ENCODE measurements at regions not wholly inside any gene's neighbourhood (a gene's known extent, or its start where the extent isn't known, plus 50 kb on each side); places are given as distances from the start of the nearest gene placed in this dataset.

DNA sequence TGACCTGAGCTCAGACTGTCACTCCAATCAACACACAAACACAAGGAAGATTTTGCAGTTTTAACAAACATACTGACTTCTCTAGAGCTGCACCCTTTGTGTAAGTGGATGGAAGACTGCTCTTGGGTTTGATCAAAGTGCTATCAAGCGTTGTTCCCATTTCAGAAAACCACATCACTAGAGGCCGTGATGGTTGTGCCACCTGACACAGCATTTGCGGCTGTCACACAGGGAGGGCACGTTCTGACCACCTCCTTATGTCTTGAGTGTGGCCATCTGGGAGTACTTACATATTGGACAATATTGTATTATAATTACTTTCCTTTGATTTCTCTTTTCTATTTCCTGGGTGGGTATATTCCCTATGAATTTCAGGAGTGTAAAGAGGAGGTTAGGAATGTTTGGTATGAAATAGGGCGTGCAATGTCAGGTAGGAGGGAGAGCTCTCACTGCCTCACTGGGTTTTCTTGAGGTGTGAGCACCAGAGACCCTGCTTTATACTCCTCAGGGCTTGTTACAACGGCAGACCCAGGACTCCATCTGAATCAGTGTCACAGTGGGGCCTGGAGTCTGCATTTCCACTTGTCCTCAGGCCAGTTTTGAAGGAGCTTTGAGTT lies 74.3 kb downstream of the SYNE3 start:
- no peak for DNase-seq

DNA sequence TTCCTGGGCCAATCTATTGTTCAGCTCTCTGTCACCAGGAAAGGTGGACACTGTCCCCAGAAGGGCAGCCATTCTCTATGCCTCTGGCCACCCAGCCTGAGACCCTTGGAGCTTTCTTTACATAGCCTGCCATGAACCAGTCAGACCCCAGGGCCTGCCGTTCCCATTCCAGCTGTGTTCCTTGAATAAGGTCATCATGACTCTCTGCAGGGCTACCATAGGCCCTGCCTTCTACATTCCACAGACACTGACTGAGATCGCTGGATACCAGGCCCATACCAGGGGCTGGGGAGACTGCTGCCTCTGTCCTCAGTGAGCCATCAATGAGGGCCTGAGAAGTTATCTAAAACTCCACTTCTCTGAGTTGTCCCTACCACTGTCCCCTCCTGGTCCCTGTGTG lies 75.5 kb downstream of the SYNE3 start:
- DNase-seq = no peak

DNA sequence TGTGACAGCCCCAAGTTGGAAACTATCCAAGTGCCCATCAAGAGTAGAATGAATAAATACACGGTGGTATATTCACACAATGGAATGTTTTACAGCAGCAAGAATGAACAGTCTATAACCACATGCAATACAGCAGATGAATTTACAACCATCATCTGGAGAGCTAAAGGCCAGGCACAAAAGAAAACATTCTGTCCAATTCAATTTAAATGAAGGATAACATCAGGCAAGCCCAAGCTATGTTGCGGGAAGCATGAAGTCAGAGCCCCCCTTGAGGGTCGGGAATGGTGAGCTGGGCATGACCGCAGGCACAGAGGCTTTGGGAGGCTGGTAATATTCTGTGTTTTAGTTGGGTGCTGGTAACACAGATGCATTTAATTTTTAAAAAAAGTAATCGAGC lies 76.0 kb downstream of the SYNE3 start:
- DNase-seq = no peak

DNA sequence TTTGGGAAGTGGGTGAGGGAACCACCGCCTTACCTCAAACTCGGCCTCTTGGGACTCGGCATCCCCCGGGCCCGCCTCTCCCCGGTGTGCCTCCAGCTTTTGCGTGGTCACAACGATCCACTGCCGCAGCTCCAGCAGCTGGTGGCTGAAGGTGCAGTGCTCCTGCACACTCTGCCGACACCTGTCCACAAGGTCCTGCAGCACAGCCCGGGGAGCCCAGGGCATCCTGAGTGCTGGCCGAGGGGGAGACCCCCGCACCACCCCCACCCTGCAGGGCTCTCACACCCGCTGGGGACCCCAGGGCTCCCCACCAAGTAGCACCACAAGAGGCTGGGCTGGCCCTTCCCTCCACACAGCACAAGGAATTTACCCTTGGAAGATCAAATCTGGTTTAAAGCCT lies 76.6 kb downstream of the SYNE3 start:
- no peak for DNase-seq

DNA sequence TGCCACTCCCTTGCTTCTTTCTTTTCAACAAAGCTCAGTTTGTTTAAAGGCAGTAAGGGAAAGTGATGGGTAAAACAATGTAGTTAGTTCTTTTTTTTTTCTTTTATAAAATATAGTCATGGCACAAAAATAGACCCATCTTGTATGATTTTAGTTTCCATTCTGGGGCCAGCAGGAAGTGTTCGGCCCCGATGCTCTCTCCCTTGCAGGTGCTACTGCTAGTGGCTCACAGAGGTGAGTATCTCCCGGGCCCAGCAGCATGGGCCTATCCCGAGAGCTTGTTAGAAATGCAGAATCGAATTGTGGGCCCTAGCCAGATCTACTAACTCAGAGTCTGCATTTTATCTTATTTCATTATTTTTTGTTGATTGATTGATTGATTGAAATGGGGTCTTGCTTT lies 78.7 kb downstream of the SYNE3 start:
- DNase-seq = no peak

DNA sequence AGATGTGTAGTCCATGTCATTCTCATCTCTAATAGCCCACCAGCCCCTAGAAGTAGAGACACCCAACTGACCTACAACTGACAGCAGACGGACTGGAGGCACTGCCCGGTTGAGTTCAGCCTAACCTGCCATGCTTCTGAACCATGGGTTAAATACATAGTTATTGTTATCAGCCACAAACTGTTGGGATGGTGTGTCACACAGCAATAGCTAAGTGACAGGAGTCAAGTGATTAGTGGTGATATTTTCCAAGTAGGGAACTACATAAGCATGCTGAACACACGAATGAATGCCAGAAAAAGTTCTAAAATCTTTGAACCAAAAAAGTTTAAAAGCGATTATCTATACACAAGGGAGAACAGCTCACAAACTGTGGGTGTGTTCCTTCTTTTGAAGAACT lies 80.1 kb downstream of the SYNE3 start:
- no peak for DNase-seq

DNA sequence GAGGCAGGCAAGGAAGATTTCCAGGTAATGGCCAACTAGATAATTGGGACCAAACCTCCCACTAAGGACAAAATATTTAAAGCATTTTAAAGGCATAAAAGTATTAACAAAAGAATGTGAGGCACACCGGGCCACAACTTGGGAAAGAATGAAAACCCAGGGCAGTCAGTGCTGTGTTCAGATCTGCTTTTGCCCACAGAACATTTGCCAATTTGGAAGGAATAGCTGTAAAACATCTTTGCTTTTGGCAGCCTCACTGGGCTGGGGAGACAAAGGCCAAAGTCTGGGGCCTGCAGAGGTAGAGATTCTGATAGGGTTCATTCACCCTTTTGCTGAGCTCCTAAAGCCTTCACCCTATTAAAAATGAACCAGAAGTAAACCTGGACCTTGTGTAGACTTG lies 82.3 kb downstream of the SYNE3 start:
- no peak for DNase-seq

DNA sequence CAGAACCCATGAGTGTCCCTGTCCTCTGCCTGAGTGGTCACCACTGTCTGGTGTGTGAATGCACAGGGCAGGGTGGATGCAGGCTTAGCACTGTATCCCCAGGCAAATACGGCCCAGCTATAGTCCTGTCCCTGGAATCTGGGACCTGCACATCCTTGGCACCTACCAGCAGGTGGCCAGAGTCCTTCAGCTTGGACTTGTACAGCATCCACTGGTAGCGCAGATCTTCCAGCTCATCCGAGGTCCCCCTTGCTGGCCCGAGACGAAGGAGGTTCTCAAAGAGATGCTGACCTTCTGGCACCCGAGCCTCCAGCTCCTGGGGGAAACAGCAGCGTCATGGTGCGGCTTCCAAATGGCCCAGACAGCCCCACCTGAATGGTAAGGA lies 83.4 kb downstream of the SYNE3 start:
- DNase-seq = no peak

DNA sequence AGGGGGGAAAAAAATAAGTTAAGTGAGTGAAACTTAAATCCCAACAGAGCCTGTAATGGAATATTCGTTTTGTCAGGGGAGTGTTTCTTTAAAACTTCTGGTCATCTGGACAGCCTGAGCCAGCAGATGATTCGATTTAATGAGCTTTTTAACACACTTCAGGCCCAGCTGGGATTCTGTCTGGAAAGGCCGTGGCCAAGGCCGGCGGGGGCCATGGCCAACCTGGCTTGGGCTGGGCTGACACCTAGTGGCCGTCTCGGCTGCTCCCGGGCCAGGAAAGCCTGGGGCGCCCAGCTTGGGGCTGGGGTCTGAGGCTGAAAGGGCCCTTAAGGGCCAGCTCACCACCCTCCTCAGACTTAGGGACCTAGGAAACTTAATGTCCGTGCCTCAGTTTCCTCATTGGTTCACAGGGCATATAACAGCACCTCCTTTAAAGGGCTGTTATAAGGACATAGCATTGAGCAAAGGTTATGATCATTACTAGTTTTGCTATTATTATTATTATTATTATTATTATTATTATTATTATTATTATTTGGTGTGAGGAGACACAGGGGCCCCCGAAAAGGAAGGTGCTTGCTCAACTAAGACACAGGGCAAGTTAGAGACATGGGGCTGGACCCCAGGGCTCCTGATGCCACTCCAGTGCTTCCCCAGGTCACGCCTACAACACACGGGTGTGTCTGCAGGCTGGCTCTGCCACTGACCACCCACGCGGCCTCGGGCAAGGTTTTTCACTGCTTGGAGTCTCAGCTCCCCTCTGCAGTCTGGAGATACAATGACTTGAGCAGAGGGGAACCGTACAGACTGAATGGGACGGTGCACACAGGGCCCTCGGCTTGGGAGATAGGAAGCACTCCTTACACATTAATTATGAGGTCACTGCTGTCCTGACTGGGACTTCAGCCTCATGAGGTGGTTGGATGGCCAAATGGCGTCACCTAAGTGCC lies 84.0 kb downstream of the SYNE3 start:
- DNase-seq = no peak

DNA sequence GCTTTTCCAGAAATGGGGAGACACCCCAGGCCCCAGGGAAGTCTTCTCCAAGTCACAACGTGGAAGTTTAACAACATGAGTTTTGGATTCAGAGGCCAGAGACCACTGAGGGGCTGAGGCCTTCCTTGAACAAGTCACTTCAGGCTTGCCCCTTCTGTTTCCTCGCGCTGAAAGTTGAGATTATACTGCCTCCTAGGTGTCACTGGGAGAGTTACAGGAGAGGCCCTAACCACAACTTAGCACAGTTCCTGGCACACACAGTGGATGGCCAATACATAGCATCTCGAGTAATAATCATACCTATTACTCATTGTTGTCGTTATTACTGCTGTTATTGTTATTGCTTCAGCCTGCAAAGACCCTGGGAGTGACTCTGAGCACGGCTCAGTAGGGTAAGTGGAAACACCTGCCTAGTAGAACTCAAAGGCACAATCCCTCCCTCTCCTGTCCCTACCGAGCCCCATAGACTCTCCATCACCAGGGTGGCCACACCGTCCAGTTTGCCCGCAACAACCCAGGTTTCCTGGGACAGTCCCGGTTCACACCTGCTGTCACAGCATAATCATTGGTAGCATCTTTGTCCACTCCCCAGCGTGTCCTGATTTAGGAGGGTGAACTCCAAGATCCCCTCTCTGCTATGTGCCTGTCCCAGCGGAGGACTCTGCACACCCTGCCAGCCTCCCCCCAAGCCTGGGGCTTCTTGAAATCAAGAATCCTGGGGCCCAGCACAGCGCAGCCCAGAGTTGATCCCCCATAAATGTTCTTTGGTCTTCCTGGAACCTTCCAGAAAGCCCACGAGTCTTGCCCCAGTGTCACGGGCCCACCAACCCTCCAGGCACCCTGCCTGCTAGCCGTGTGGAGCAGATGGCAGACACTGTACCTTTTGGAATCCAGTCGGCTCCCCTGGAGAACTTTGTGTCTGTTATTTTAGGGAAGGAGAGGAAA lies 85.0 kb downstream of the SYNE3 start:
- peak in 1 of 2 donors; percentile 10 for DNase-seq

DNA sequence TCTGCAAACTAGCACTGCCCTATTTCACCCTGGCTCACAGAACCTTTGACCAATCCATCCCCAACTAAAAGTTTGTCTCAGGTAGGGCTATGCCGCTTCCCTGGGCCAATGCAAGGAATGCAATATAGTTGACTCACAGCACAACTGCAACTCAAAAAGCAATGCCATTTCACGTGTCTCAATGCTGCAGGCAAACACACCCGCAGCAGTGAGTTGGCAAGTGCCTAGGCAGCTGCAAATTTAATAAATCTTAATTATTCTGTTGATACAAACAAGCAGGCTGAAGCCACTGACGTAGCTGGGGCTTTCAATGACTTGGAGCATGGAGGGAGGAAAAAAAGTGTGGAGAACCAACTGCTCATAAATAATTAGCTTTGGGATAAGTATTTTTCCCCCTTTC lies 87.9 kb downstream of the SYNE3 start:
- no peak for DNase-seq

DNA sequence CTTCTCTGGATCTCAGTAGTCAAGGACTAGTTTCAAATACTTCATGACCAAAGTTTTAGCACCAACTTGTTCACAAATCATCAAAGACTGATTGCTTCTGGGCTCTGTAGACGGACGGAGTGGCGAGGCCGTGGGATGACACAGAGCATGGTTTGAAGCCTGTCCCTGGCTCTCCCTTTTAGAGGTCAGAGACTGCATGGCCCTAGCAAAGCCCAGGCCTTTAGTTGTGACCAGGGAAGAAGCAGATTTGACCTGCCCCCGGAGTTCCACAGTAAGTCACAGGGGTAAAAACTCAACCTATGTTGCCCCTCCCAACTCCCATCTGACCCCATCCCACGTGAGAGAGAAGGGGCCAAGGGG lies 90.4 kb downstream of the SYNE3 start:
- DNase-seq = no peak

DNA sequence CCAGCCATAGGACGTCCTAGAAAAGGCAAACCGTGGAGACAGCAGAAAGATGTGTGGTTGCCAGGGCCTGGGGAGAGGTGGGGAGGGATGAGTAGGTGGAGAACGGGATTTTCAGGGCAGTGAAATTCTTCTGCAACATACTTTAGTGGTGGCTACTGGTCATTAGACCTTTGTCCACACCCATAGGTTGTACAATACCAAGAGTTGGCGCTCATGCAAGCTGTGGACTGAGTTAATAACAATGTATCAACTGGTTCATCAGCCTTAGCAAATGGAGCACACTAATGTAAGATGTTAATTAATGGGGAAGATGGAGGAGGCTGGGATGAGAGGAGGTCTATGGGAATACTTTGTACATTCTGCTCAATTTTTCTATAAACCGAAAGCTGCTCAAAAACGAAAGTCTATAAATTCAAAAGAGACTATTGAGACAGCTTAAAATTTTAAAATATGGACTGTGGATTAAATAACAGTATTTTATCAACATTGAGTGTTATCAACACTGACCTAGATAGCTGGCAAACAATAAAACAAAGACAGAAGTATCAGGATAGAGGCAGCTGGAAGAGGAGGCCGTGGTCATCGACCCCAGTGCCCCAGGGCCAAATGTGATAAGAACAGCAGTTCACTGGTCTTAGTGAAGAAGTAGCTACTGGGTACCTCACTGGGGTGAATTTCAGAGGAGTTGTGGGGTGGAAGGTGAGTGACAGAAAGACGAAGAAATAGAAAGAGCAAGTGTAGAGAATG lies 90.9 kb downstream of the SYNE3 start:
- DNase-seq = no peak

DNA sequence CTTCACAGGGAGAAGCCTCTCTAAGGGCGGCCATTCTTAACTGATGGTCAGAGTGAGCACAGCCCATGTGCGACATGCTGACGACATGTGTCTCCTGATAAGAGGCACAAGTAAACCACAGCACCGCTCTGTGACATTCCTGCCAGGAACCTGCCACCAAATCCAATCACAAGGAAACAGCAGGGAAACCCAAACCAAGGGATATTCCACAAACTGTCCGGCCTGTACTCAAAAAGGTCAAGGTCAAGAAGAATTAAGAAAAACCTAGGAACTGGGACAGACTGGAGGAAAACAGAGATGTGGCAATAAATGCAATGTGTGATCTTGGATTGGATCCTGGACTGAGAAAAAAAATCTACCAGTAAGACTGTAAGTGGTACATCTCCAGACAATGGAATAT lies 91.9 kb downstream of the SYNE3 start:
- no peak for DNase-seq

DNA sequence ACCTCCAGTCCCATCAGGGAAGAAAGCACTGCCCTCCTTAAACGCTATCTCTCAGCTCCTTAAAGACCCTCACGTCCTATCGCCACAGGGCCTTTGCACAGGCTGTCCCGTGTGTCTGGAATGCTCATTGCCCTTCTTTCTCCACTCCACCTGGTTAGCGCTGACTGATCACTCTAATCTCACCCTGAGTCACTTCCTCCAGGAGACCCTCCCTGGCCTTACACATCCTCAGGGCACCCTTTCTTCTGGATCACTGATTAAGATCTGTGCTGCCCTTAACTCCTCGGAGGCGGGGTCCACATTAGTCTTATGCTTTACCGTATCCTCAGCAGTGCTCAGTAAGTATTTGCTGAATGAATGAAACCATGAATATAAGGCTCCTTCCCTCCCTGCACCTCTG lies 94.7 kb downstream of the SYNE3 start:
- no peak for DNase-seq

DNA sequence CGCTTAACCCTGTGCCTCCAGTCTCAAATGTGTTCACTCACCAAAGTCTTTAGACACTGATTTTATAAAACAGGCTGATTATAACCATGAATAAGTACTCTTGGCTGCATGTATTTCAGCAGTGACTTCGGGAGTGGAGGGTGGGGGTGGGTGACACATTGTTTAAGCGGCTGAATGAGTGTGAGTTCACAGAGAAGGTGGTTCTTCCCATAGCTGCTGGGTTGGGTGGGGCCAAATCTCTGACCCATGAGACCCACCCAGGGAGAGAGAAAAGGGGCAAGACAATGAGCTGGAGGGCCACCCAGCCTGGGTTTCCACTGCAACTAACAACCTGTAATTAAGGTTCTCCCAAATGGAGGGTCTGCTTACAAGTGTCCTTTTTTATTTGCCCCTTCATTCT lies 96.4 kb downstream of the SYNE3 start:
- DNase-seq = no peak

DNA sequence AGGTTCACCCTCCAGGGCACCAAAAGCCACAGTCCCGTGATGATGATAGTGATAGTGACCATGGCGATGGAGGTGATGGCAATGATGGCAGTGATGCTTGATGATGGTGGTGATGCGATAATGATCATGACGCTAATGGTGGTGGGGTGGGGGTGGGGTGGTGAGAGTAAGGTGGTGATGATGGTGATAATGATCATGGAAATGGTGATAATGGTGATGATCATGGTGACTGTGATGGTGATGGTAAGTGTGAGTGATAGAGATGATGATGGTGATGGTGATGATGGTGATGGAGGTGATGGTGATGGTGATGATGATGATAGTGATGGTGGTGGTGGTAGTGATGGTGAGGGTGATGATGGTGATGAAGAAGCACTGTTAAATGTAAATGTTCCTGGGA lies 96.9 kb downstream of the SYNE3 start:
- no peak for DNase-seq

DNA sequence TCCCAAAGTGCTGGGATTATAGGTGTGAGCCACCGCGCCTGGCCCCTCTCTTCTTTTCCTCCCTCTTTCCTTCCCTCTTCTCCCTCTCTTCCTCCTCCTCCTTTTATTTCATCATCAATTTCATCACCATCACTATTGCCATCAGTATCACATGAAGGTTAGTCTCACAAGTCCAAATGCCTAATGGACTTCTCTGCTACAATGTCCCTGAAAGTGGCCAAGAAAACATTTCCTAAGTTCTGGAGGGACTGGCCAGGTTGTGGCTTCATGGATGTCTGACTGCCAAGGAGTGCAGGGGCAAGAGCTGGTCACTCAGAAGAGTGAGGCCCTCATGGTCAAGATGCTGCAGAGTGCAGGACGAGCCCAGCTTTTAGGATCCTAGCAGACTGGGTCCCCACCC lies 97.6 kb downstream of the SYNE3 start:
- no peak for DNase-seq

DNA sequence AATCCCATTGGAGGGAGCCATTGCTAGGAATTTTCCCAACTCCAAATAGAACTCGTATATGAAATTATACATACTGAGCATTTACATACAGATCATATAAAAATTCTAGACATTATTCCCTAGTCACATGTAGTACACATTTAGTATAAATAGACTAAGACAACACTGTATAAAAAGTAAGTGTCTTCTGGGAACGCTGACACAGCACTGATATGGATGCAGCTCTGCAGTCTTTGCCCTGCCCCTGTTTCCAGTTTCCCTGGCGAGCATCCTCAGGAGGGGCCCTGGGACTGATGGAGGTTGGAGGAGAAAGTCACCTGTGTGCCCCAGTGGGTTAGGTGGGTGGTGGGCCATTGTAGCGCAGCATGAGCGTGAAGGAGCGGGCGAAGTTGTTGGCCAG lies 97.8 kb upstream of the CLMN start:
- DNase-seq = no peak

DNA sequence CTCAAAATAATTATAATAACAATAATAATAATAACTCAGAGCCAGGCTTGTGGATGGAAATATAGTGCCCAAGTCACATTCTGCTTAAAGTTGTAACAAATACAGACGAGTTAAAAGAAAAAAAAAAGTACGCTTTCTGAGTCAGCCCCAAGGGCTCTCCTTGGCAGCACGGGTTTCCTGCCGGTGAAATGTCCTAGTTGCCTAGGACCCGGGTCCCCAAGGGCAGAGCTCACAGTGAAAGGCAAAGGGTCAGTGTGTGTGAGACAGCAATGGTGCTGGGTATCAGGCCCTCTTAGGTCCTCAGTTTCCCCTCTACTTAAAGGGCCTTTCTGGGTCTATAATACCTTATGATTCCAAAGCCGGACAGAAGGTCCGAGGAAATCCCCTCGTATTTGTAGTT lies 96.3 kb upstream of the CLMN start:
- no peak for DNase-seq

DNA sequence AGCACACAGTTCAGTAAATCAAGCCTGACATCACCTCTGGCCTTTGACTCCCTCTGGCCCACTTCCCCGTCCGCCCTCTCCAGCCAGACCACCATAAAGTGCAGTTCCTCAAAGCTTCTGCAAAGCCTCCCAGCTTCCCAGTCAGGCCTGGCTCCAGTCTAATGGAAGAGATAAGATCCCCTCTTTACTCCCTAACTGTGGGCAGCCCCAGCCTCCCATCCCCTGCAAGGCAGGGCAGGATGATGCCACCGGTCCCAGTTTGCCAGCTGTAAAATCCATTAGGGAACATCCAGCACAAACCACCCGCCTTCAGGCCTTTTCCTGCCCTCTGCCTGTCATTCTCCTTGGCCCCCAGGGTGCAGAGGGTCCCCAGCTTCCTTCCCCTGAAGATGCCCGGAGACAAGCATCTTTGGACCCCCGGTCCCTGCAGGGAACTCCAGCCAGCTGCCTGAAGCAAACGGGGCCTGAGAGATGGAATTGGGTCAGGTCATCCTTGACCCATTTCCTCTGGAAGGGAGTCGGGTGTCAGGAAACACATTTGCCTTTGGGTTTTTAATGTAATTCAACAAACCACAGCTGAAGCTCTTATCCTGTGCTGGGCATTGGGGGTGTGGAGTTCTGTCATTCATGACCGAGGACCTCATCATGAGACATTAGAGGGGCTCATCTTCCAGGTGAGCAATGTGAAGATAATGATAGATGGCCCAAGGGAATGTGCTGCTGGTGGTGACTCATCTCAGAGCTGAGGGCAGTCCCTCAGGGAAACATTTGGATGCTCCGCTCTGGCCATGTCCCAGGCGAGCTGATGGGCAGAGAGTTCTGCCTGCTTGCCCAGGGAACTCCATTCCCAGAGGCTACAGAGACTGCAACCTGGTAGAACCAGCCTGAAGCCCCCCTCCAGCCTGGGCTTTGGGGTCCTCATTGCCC lies 93.8 kb upstream of the CLMN start:
- DNase-seq = no peak

DNA sequence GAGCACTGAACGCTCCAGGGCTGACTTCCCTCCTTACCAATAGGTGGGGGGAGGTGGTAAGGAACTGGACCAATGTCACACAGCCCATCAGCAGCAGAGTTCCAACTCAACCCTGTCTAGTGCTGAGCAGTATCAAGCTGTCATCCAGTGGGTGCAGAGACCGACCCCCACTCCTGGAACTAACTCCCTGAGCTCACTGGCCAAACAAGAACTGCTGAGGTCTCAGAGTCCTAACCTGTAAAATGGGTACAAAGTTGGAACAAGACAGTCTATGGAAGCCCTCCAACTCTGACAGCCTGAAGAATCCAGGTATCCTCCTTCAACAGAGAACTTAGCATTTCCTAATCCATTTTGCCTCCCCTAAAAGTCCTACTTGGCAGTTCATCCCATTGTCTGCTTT lies 91.1 kb upstream of the CLMN start:
- DNase-seq = no peak
